Naive B cell (primary cell): ENCODE measurements at regions not wholly inside any gene's neighbourhood (a gene's known extent, or its start where the extent isn't known, plus 50 kb on each side); places are given as distances from the start of the nearest gene placed in this dataset.

Source experiments
- ATAC-seq, 2 donors: fragments of 150-1000 bp; cut with Tn5 transposase; 2 replicates each; pipeline ENCODE4 v1.10.0; 2021; ENCODE audit warnings: low read depth in 2 of 2, mild to moderate bottlenecking in 2 of 2, moderate library complexity in 2 of 2
- DNase-seq: peaks from one replicate; pipeline ENCODE4 v3.0.0; 2022
- H3K27ac Mint-ChIP-seq, 6 donors: one replicate each; pipeline ENCODE4 v1.8.0; 2020 to 2022; ENCODE audit warnings: mild to moderate bottlenecking in 6 of 6, mixed read lengths in 6 of 6, moderate library complexity in 5 of 6, inconsistent platforms in 2 of 6
- H3K27me3 Mint-ChIP-seq, 3 donors: one replicate each; pipeline ENCODE4 v1.8.0; 2021 to 2022; ENCODE audit warnings: mixed read lengths in 3 of 3, mild to moderate bottlenecking in 1 of 3
- H3K36me3 Mint-ChIP-seq, 2 donors: one replicate each; pipeline ENCODE4 v1.8.0; 2020 to 2022; ENCODE audit warnings: mixed read lengths in 2 of 2, inconsistent platforms in 1 of 2, mild to moderate bottlenecking in 1 of 2
- H3K4me1 Mint-ChIP-seq, 3 donors: one replicate each; pipeline ENCODE4 v1.8.0; 2020 to 2022; ENCODE audit warnings: mixed read lengths in 3 of 3, inconsistent platforms in 1 of 3, mild to moderate bottlenecking in 1 of 3, moderate library complexity in 1 of 3
- H3K4me3 Mint-ChIP-seq, 8 donors: one replicate each; pipeline ENCODE4 v1.8.0; 2020 to 2022; ENCODE audit warnings: mild to moderate bottlenecking in 8 of 8, mixed read lengths in 8 of 8, moderate library complexity in 8 of 8, inconsistent platforms in 2 of 8
- H3K9me3 Mint-ChIP-seq, 7 donors: one replicate each; pipeline ENCODE4 v1.8.0; 2020 to 2022; ENCODE audit warnings: mixed read lengths in 7 of 7, mild to moderate bottlenecking in 5 of 7, inconsistent platforms in 2 of 7, moderate library complexity in 1 of 7

DNA sequence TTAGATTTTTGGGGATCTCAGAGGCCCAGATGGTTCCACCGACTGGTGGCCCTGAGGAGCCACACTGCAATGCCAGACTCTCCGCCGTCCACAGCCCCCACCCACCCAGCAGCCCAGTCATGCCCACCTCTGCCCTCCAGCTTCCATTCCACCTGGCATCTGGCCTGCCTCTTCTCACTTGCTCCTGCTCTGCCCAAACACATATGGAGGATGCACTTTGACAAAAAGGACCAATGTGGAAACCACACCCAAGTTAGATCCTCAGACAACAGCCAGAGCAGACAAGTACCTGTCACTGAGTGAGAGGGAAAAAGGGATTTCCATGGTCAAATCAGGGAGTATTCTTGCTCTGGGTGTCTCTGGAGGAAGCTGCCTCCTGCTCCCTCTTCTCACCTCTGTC lies 120.6 kb upstream of the NXT1 start:
- H3K36me3 Mint-ChIP-seq, result peaks cover 0 to 10% of the 10 kb centered on the region in 2 donors
- H3K4me1 Mint-ChIP-seq, result peaks cover 0 to 8% (median 0%) of the 10 kb centered on the region in 3 donors
- DNase-seq (no peak), ATAC-seq (no peak)
- no peak overlapping the region for H3K4me3 Mint-ChIP-seq
- peaks cover 8 to 27% (median 21%) of the 10 kb centered on the region in 3 donors for H3K27me3 Mint-ChIP-seq
- peaks cover 2 to 27% (median 11%) of the 10 kb centered on the region in 7 donors for H3K9me3 Mint-ChIP-seq
- H3K27ac Mint-ChIP-seq, result peak overlapping the region in 1 of 6 donors; percentile 4

DNA sequence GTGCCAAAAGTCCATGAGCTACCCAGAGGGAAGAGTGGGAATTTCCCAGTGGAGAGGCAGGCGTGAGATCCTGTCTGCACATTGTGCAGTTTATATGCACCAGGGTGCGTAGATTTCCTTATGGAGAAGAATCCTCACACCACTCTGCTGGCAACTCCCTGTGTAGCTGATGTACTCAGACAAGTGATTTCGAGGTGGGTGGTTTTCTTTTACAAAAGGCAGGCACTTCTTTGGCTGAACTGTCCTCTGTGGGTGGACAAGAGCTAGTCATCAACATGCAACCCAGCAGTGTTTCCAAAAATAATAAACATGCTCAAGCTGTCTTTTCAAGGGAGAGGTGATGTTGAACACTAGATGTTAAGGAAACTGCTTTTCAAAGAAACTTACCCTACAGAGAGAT lies 121.7 kb upstream of the NXT1 start:
- no peak overlapping the region for H3K27ac Mint-ChIP-seq
- no peak overlapping the region for H3K4me3 Mint-ChIP-seq
- H3K9me3 Mint-ChIP-seq, result peaks cover 2 to 23% (median 11%) of the 10 kb centered on the region in 7 donors
- H3K4me1 Mint-ChIP-seq, result peaks cover 0 to 8% (median 0%) of the 10 kb centered on the region in 3 donors
- H3K27me3 Mint-ChIP-seq, result peaks cover 8 to 27% (median 21%) of the 10 kb centered on the region in 3 donors
- H3K36me3 Mint-ChIP-seq, result peaks cover 0 to 10% of the 10 kb centered on the region in 2 donors
- DNase-seq (no peak), ATAC-seq (no peak)

DNA sequence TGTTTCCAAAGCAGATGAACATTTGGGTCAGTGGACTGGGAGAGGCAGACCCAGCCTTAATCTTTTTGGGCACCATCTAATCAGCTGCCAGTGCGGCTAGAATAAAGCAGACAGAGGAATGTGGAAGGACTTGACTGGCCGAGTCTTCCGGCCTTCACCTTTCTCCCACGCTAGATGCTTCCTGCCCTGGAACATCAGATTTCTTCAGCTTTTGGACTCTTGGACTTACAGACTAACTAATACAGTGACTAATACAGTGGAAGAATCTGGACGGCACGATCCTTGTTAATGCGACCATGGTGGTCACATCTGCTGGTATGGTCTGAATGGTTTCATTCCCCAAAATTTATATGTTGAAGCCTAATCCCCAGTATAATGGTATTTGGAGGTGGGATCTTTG lies 122.6 kb upstream of the NXT1 start:
- no peak for ATAC-seq
- peaks cover 0 to 22% (median 9%) of the 10 kb centered on the region in 7 donors for H3K9me3 Mint-ChIP-seq
- peaks cover 0 to 8% (median 0%) of the 10 kb centered on the region in 3 donors for H3K4me1 Mint-ChIP-seq
- no peak overlapping the region for H3K4me3 Mint-ChIP-seq
- no peak for DNase-seq
- peaks cover 0 to 10% of the 10 kb centered on the region in 2 donors for H3K36me3 Mint-ChIP-seq
- H3K27ac Mint-ChIP-seq, result no peak overlapping the region
- H3K27me3 Mint-ChIP-seq, result peaks cover 8 to 27% (median 21%) of the 10 kb centered on the region in 3 donors

DNA sequence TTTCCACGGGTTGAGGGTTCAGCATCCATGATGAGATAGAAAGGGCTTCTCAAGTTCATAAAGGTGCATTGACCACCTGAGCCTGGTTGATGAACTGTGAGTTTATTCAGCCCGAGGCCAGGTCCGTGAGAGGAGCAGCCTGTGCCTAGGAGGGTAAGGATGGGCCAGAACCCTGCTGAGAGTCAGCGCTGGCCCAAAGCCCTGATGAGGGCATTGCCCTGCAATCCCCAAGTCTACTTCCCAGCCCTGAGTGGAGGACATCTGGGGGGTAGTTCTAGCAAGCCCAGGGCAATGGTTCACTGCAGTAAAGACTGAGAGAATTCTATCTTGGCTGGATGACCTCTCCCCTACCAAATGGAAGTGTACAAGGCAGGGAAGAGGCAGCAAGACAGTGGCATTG lies 123.3 kb upstream of the NXT1 start:
- Mint-ChIP-seq H3K9me3 (peaks cover 0 to 20% (median 9%) of the 10 kb centered on the region in 7 donors), H3K27ac (no peak overlapping the region), H3K27me3 (peaks cover 8 to 27% (median 22%) of the 10 kb centered on the region in 3 donors), H3K36me3 (peaks cover 0 to 12% of the 10 kb centered on the region in 2 donors), H3K4me3 (no peak overlapping the region), H3K4me1 (peaks cover 0 to 8% (median 0%) of the 10 kb centered on the region in 3 donors)
- ATAC-seq (no peak), DNase-seq (no peak)

DNA sequence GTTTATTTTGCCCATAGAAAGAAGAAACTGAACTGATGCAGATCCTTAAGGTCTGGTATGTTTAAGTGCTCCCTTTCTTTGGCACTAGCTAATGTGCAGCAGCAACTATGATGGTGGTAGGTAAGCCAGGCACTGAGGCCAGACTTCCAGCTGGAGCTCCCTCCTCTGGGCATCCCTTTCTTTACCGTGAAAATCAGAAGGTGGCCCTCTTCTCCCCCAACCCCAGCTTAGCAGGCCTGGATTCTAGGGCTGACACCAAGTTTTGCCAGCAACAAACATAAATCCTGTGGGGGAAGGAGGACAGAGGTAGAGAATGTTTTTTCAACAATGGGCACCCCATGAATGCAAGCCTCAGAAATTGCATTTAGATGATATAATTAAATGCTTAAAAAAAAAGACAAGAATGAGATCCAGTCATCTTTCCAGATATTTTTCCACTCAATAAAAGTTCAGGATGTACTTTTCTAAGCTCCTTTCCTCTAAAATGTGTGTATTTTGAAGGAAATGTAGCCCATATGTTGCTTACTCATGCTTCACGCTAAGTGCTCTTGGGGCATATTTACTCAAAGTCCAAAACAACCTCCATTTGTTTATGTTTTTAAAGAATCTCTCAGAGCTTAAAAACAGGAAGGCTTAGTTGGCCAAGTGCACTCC lies 123.9 kb upstream of the NXT1 start:
- Mint-ChIP-seq H3K4me1 (peaks cover 0 to 7% (median 0%) of the 10 kb centered on the region in 3 donors), H3K9me3 (peaks cover 3 to 20% (median 14%) of the 10 kb centered on the region in 7 donors), H3K4me3 (no peak overlapping the region), H3K27ac (no peak overlapping the region), H3K27me3 (peaks cover 5 to 24% (median 23%) of the 10 kb centered on the region in 3 donors), H3K36me3 (peaks cover 0 to 12% of the 10 kb centered on the region in 2 donors)
- ATAC-seq, result no peak
- DNase-seq, result no peak

GRCh38 chr20:23225407-23226060 lies 125.1 kb upstream of the NXT1 start:
- DNase-seq (no peak), ATAC-seq (no peak)
- H3K4me1 Mint-ChIP-seq, result no peaks in the 10 kb centered on the region
- H3K4me3 Mint-ChIP-seq, result no peak overlapping the region
- H3K27ac Mint-ChIP-seq, result no peak overlapping the region
- H3K36me3 Mint-ChIP-seq, result peaks cover 0 to 17% of the 10 kb centered on the region in 2 donors
- H3K27me3 Mint-ChIP-seq, result peaks cover 4 to 24% (median 20%) of the 10 kb centered on the region in 3 donors
- H3K9me3 Mint-ChIP-seq, result peaks cover 0 to 29% (median 25%) of the 10 kb centered on the region in 7 donors

DNA sequence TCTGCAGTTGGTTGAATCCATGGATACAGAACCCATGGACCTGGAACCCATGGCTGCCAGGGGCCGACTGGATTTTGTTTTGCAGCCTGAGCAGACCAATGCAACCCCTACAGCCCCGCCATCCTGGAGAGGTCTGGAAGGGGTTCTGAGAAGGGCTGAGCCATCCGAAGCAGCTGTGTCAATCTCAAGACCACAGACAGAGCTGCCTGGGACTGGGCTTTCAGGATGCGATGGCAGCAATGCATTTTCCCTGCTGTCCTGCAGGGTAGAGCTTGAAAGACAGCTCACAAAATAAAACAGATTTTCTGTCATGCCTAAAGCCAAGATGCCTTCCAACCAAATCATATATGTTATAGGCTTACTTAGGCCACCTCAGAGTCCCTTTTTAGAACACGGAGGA lies 125.8 kb upstream of the NXT1 start:
- Mint-ChIP-seq H3K36me3 (peaks cover 0 to 18% of the 10 kb centered on the region in 2 donors), H3K27ac (no peak overlapping the region), H3K4me3 (no peak overlapping the region), H3K4me1 (no peaks in the 10 kb centered on the region), H3K9me3 (peaks cover 0 to 35% (median 31%) of the 10 kb centered on the region in 7 donors), H3K27me3 (peaks cover 4 to 18% (median 13%) of the 10 kb centered on the region in 3 donors)
- DNase-seq (no peak), ATAC-seq (no peak)

DNA sequence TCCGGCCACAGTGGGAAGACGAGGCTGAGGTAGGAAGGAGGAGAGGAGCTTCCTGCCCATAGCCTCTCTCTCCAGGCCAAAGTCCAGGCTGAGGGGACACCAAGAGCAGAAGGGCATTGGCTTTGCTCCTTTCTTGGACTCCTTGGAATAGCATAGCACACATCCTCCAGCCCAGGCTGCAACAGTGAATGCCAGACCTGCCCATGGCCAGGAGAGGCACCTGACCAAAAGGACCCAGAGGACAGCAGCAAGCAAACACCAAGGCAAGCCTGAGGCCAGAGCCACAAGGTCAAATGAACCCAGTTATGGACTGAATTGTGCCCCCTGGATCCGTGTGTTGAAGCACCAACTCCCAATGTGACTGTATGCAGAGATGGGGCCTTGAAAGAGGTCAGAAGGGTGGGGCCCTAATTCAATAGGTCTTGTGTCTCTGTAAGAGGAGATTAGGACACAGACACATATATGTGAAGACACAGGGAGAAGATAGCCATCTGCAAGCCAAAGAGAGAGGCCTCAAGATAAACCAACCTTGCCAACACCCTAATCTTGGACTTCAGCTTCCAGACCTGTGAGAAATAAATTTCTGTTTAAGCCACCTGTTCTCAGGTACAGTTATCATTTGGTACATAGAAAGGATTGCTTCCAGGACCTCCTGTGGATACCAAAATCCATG lies 126.5 kb upstream of the NXT1 start:
- peaks cover 0 to 18% of the 10 kb centered on the region in 2 donors for H3K36me3 Mint-ChIP-seq
- no peak overlapping the region for H3K4me3 Mint-ChIP-seq
- peaks cover 2 to 40% (median 37%) of the 10 kb centered on the region in 7 donors for H3K9me3 Mint-ChIP-seq
- H3K27ac Mint-ChIP-seq, result no peak overlapping the region
- ATAC-seq, result no peak
- H3K27me3 Mint-ChIP-seq, result peaks cover 4 to 18% (median 13%) of the 10 kb centered on the region in 3 donors
- H3K4me1 Mint-ChIP-seq, result no peaks in the 10 kb centered on the region
- DNase-seq, result no peak

GRCh38 chr20:23222531-23223200 lies 127.9 kb upstream of the NXT1 start:
- Mint-ChIP-seq H3K9me3 (peaks cover 12 to 53% (median 46%) of the 10 kb centered on the region in 7 donors), H3K27ac (no peak overlapping the region), H3K4me1 (no peaks in the 10 kb centered on the region), H3K4me3 (no peak overlapping the region), H3K36me3 (peaks cover 0 to 30% of the 10 kb centered on the region in 2 donors), H3K27me3 (peaks cover 4 to 18% (median 10%) of the 10 kb centered on the region in 3 donors)
- DNase-seq, result no peak
- ATAC-seq, result no peak

DNA sequence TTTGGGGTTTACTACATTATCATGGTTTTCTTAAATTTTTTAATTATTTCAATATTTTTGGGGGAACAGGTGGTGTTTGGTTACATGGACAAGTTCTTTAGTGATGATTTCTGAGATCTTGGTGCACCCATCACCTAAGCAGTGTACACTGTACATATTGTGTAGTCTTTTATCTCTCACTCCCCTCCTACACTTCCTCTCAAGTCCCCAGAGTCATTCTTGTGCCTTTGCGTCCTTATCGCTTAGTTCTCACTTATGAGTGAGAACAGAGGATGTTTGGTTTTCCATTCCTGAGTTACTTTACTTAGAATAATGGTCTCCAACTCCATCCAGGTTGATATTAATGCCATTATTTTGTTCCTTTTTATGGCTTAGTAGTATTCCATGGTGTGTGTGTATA lies 130.9 kb upstream of the CD93 start:
- Mint-ChIP-seq H3K36me3 (peaks cover 0 to 27% of the 10 kb centered on the region in 2 donors), H3K4me1 (no peaks in the 10 kb centered on the region), H3K4me3 (no peak overlapping the region), H3K27me3 (peaks cover 0 to 13% (median 10%) of the 10 kb centered on the region in 3 donors), H3K9me3 (peaks cover 11 to 48% (median 38%) of the 10 kb centered on the region in 7 donors), H3K27ac (no peak overlapping the region)
- DNase-seq, result no peak
- no peak for ATAC-seq

DNA sequence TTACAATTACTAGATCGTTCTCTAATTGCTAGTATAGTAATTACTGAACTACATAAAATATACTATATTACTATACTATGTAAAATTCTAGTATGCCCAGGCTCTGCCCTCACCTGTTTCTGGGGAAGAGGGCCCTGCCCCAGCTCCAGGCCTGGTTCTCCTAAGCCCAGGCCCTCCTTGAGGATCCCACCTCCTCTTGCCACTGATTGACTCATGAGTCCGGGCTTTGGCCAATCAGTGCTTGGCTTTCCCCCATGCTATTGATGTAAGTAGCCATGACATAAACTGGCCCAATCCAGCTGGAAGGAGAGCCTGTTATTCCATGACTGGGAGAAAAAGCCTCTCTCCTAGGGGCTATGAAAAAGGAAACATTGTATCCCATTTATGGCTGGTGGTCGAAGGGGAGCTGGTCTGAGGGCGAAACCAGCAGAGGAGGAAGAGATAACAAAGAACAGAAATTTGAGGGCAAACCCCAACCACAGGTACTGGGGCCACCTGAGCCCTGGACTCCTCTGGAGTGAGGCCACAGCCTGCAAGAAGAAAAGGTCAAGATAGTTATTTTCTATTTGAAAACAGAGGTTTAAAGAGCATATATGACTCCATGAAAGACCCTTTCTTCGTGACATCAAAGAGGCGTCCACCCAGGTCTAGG lies 129.3 kb upstream of the CD93 start:
- ATAC-seq (no peak), DNase-seq (no peak)
- Mint-ChIP-seq H3K27me3 (peaks cover 4 to 16% (median 9%) of the 10 kb centered on the region in 3 donors), H3K27ac (no peak overlapping the region), H3K4me3 (no peak overlapping the region), H3K4me1 (no peaks in the 10 kb centered on the region), H3K36me3 (peaks cover 0 to 14% of the 10 kb centered on the region in 2 donors), H3K9me3 (peaks cover 6 to 34% (median 24%) of the 10 kb centered on the region in 7 donors)

DNA sequence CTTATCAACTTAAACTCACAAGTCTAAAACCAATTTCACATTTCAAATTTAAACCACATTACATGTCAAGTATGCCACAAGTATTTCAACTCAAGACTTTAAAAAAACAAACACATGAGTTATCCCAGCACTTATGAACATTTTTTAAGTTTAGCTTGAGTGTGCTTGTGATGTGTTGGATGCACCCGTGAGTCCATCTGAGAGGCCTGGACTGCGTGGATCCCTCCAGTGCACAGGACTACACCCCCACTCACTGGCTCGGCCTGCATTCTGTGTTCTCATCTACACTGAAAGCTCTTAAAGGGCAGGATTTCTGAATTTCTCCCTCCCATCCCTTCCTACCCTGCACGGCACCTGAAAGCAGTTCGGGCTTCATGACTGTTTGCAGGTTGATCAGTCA lies 128.8 kb upstream of the CD93 start:
- H3K4me1 Mint-ChIP-seq, result no peaks in the 10 kb centered on the region
- ATAC-seq, result no peak
- H3K4me3 Mint-ChIP-seq, result no peak overlapping the region
- H3K27ac Mint-ChIP-seq, result no peak overlapping the region
- H3K9me3 Mint-ChIP-seq, result peaks cover 6 to 28% (median 19%) of the 10 kb centered on the region in 7 donors
- no peak for DNase-seq
- peaks cover 0 to 13% of the 10 kb centered on the region in 2 donors for H3K36me3 Mint-ChIP-seq
- H3K27me3 Mint-ChIP-seq, result peaks cover 4 to 21% (median 14%) of the 10 kb centered on the region in 3 donors
